ENCODE measurements at regions not wholly inside any gene's neighbourhood (a gene's known extent, or its start where the extent isn't known, plus 50 kb on each side); places are given as distances from the start of the nearest gene placed in this dataset.
"Not testable (repeated sequence)": the region's sequence is repeated elsewhere in the genome, so short reads cannot be mapped to it uniquely, and the experiment has no call there.

DNA sequence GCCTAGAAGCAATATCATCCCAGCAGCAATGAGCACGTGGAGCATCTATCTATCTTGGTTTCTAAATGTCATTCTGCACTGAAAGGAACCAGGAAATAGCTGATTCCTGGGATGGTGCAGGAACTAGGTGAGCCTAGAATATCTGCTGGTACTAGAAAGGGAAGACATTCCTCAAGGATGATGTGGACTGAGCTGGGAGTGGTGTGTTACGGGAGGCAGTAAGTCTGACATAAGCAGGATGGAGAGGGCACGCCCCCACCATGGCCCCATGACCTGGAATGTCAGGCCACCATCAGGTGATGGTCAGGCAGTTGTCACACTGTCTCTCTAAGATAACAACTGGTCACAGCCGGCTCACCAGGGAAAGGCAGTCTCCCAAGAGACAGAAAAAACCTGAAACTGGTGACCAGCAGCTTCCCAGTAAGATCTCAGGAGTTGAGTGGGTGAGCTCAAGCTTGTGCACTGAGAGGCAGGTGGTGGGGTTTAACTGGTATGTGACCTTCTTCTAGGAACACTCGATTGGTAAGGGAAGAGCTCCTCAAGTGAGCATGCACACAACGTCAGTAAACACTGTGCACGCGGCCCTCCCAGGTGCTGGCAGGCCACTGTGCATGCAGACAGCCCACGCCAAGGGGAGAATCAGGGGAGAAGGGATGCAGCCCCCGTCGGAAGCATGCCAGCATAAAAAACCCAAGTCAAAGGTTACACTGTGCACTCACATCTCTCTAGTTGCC is 148.7 kb downstream of the ADSS2 start:
- DNase-seq, result peak; percentile 41

GRCh38 chr1:244303610-244303969 is 148.1 kb downstream of the ADSS2 start:
- DNase-seq, result no peak

- no peak for DNase-seq
Observed at GRCh38 chr1:244304156-244304555, 147.6 kb downstream of the ADSS2 start.

GRCh38 chr1:244304656-244305055 is 147.1 kb downstream of the ADSS2 start:
- DNase-seq, result no peak

GRCh38 chr1:244305776-244306341 is 145.8 kb downstream of the ADSS2 start:
- DNase-seq, result no peak

GRCh38 chr1:244306544-244306943 is 145.2 kb downstream of the ADSS2 start:
- no peak for DNase-seq

DNA sequence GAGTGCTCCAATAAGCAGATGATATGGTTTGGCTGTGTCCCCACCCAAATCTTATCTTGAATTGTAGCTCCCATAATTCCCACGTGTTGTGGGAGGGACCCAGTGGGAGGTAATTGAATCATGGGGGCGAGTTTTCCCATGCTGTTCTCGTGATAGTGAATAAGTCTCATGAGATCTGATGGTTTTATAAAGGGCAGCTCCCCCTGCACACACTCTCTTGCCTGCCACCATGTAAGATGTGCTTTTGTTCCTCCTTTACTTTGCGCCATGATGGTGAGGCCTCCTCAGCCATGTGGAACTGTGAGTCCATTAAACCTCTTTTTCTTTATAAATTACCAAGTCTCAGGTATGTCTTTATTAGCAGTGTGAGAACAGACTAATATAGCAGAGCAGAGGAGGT is 142.5 kb downstream of the ADSS2 start:
- DNase-seq, result not testable (repeated sequence)

- DNase-seq, result no peak
Observed at GRCh38 chr1:244311784-244312532, 139.8 kb downstream of the ADSS2 start.

DNA sequence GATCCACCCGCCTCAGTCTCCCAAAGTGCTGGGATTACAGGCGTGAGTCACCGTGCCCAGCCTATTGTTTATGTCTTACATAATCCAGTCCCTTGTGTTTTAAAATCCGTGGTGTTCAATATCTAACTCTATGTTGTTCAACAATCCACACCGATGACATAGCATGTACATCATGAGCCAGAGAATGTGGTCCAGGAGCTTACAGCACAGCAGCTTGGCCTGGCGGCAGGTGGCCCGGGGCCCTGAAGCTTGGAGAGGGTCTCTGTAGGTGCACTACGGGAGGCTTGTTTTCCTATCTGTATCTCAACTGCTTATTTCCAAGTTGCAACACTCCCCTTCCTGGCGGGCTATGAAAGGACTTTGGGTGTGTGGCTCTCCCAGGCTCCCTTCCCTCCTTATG is 138.4 kb downstream of the ADSS2 start:
- DNase-seq, result no peak

- DNase-seq, result no peak
Observed at GRCh38 chr1:244314921-244315559, 136.7 kb downstream of the ADSS2 start.

DNA sequence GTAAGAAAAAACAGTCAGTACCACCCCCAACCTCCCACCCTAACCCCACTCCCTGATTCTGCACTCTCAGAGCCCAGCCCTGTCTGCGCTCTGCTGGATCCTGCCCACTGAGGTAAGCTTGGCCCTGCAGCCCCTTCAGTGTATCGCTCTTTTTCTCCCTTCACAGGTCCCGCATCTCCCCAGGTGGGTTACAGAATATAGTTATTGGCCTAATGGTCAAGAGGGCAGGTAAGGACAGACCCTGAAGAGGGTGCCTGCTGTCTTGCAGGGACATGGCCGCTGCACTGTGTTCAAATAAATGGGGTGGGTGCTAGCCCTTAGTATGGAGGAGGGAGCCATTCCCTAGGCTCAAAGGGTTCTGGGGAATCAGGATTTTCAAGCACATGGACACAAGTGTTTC is 135.7 kb downstream of the ADSS2 start:
- DNase-seq, result no peak

DNA sequence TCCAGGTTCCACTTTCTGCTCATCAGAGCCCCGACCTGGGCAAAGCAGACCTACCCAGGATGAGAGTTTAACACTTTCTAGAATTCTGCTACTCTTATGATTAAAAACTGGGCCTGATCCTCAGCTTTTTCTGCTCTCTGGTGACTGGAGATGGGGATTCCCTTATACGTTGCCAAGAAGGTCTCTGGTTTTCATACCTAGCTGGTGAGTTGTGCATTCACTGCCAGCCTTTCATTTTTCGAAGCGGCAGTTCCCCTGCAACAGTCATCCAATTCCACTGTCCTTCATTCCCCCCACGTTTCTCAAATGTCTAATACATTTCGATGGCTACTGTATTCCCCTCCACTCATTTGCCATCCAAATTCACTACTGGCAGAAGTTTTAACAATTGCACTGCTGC is 135.3 kb downstream of the ADSS2 start:
- DNase-seq, result no peak

- DNase-seq, result no peak
Observed at GRCh38 chr1:244316986-244317655, 134.6 kb downstream of the ADSS2 start.

DNA sequence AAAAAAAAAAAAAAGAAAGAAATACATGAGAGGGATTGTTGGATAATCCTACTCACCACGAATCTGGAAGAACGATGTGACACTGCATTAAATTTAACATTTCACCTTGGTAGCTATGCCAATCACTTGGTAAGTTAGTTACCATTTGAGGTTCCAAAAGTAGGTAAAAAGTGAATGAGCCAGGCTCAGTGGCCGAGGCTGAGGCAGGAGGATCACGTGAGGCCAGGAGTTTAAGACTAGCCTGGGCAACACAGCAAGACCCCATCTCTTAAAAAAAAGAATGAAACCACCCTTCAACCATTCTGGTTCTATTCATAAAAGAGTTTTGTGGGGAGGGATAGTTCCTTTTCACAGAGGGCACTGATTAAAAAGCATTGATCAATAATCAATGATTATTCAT is 133.6 kb downstream of the ADSS2 start:
- no peak for DNase-seq

DNA sequence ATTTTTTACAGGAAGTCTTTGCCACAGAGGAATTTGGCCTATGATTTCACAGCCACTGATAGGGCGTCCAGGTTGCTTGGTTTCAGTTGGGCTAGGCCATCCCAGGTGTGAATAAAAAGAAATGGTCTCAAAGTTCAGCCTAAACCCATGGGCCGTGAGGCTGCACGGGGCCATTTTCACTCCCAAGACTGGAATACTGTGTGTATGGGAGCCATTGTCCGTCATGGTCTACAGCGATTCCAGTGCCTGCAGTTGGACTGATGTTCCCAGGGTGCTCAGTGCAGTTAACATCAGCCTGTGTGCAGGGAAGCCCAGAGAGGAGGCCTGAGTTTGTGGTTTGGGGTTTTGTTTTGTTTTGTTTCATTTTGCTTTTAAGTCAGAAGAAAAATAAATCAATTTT is 133.2 kb downstream of the ADSS2 start:
- DNase-seq, result no peak

DNA sequence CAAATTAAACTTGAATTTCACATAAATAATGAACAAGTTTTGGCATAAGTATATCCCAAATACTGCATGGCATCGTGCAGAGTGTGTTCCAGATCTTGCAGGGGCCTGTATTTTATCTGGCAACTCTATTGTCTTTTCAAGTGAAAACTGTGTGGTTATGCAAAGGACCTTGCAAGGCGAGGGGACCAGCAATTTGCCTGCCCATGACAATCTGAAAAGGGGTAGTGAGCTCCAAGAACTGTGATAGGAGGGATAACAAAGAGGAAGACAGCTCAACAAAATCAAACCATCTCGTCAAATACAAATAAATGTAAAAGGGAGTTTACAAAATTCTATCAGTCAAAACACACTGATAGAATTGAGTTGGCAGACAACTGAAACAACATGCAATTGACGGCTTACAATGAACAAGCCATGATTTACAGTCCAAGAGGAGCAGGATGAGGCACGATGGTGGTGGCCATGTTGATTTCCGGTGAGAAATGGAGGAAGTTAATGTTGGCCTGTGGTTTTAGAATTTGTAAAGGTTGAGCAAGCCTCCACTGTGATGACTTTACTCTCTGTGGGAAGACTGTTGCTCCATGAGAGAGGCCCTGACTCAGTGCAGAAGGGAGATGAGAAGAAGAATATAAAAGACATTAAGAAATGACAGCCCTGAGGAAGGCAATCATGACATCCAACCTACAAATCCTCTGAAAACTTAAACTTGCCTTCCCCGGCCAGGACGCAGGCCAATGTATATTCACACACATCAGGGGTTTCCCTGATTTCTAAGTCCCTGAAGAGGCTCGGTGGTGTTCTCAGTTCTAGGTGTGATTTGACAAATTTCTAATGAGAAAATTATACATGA is 132.2 kb downstream of the ADSS2 start:
- DNase-seq, result no peak

GRCh38 chr1:244322181-244322580 is 129.5 kb downstream of the ADSS2 start:
- DNase-seq, result no peak

- DNase-seq, result no peak
Observed at GRCh38 chr1:244322791-244323521, 128.8 kb downstream of the ADSS2 start.

- no peak for DNase-seq
Observed at GRCh38 chr1:244324176-244324883, 127.4 kb downstream of the ADSS2 start.

- no peak for DNase-seq
Observed at GRCh38 chr1:244325056-244325758, 126.5 kb downstream of the ADSS2 start.
